ENCODE measurements at regions not wholly inside any gene's neighbourhood (a gene's known extent, or its start where the extent isn't known, plus 50 kb on each side); places are given as distances from the start of the nearest gene placed in this dataset.
"Not testable (repeated sequence)": the region's sequence is repeated elsewhere in the genome, so short reads cannot be mapped to it uniquely, and the experiment has no call there.

GRCh38 chr4:18421519-18421918 lies 400.0 kb upstream of the LCORL start:
- Histone ChIP-seq H3K4me3 (ENCODE audit: low read depth, low read length, poor library complexity, severe bottlenecking) (no peak overlapping the region), H3K4me1 (ENCODE audit: insufficient read depth, low read length, poor library complexity, severe bottlenecking) (no peaks in the 10 kb centered on the region), H3K9me3 (ENCODE audit: low read depth, low read length, poor library complexity, severe bottlenecking) (no peaks in the 10 kb centered on the region), H3K36me3 (ENCODE audit: insufficient read depth, low read length, poor library complexity, severe bottlenecking) (no peaks in the 10 kb centered on the region), H3K27me3 (replicated peaks; ENCODE audit: insufficient read depth, low read depth, low read length, poor library complexity) (no peaks in the 10 kb centered on the region), H3K27ac (ENCODE audit: low read depth, low read length, poor library complexity, severe bottlenecking) (no peak overlapping the region)
- TF ChIP-seq CTCF (conservative IDR thresholded peaks at IDR 0.05; ENCODE audit: low read depth, low read length) (no peak), EZH2 (IDR thresholded peaks at IDR 0.05; ENCODE audit: borderline replicate concordance, low read depth, low read length, poor library complexity, severe bottlenecking) (no peak)
- BruUV-seq (replicated peaks), result no TSS peak
- ChIA-PET CTCF (no interaction called here), POLR2A (ENCODE audit: low non-redundant PET) (no interaction called here)
- DNase-seq (ENCODE audit: low spot score), result no peak
- intact Hi-C loops (cut with micrococcal nuclease; ENCODE audit: unreplicated experiment), result no loop called here

- H3K27ac ChIP-seq (ENCODE audit: low read depth, low read length, poor library complexity, severe bottlenecking), result no peak overlapping the region
- no peaks in the 10 kb centered on the region for H3K9me3 ChIP-seq (ENCODE audit: low read depth, low read length, poor library complexity, severe bottlenecking)
- intact Hi-C loops (cut with micrococcal nuclease; ENCODE audit: unreplicated experiment), result no loop called here
- CTCF ChIA-PET, result no interaction called here
- no peak for DNase-seq (ENCODE audit: low spot score)
- H3K4me3 ChIP-seq (ENCODE audit: low read depth, low read length, poor library complexity, severe bottlenecking), result no peak overlapping the region
- TF ChIP-seq EZH2 (IDR thresholded peaks at IDR 0.05; ENCODE audit: borderline replicate concordance, low read depth, low read length, poor library complexity, severe bottlenecking), result no peak
- TF ChIP-seq CTCF (conservative IDR thresholded peaks at IDR 0.05; ENCODE audit: low read depth, low read length), result no peak
- POLR2A ChIA-PET (ENCODE audit: low non-redundant PET), result no interaction called here
- H3K4me1 ChIP-seq (ENCODE audit: insufficient read depth, low read length, poor library complexity, severe bottlenecking), result no peaks in the 10 kb centered on the region
- no TSS peak for BruUV-seq (replicated peaks)
- H3K36me3 ChIP-seq (ENCODE audit: insufficient read depth, low read length, poor library complexity, severe bottlenecking), result no peaks in the 10 kb centered on the region
- no peaks in the 10 kb centered on the region for H3K27me3 ChIP-seq (replicated peaks; ENCODE audit: insufficient read depth, low read depth, low read length, poor library complexity)
Measured at GRCh38 chr4:18419780-18420179, 398.2 kb upstream of the LCORL start.

- intact Hi-C loops (cut with micrococcal nuclease; ENCODE audit: unreplicated experiment); H3K27me3 ChIP-seq (replicated peaks; ENCODE audit: insufficient read depth, low read depth, low read length, poor library complexity); H3K27ac ChIP-seq (ENCODE audit: low read depth, low read length, poor library complexity, severe bottlenecking); H3K9me3 ChIP-seq (ENCODE audit: low read depth, low read length, poor library complexity, severe bottlenecking); H3K36me3 ChIP-seq (ENCODE audit: insufficient read depth, low read length, poor library complexity, severe bottlenecking); BruUV-seq (replicated peaks); CTCF ChIA-PET; POLR2A ChIA-PET (ENCODE audit: low non-redundant PET); H3K4me3 ChIP-seq (ENCODE audit: low read depth, low read length, poor library complexity, severe bottlenecking); DNase-seq (ENCODE audit: low spot score); H3K4me1 ChIP-seq (ENCODE audit: insufficient read depth, low read length, poor library complexity, severe bottlenecking): not testable (repeated sequence)
Measured at GRCh38 chr4:18418195-18418898, 396.8 kb upstream of the LCORL start.

GRCh38 chr4:18417651-18418050 lies 396.1 kb upstream of the LCORL start:
- CTCF ChIA-PET; H3K4me3 ChIP-seq (ENCODE audit: low read depth, low read length, poor library complexity, severe bottlenecking); BruUV-seq (replicated peaks); H3K4me1 ChIP-seq (ENCODE audit: insufficient read depth, low read length, poor library complexity, severe bottlenecking); POLR2A ChIA-PET (ENCODE audit: low non-redundant PET); H3K27ac ChIP-seq (ENCODE audit: low read depth, low read length, poor library complexity, severe bottlenecking); H3K9me3 ChIP-seq (ENCODE audit: low read depth, low read length, poor library complexity, severe bottlenecking); H3K36me3 ChIP-seq (ENCODE audit: insufficient read depth, low read length, poor library complexity, severe bottlenecking); intact Hi-C loops (cut with micrococcal nuclease; ENCODE audit: unreplicated experiment); DNase-seq (ENCODE audit: low spot score); H3K27me3 ChIP-seq (replicated peaks; ENCODE audit: insufficient read depth, low read depth, low read length, poor library complexity): not testable (repeated sequence)
